Tibial nerve (tissue), 3 donors: ENCODE measurements at regions not wholly inside any gene's neighbourhood (a gene's known extent, or its start where the extent isn't known, plus 50 kb on each side); places are given as distances from the start of the nearest gene placed in this dataset.

Experiments
- CTCF ChIP-seq, 5 experiments: fragments of 200-600 bp in 3 of 5; fragments of 450-650 bp in 2 of 5; sonication (generic) in 3 of 5; IDR thresholded peaks; one replicate each; pipeline ENCODE4 v1.5.1; 2016 to 2019; ENCODE audit warnings: antibody characterized with exemption in 5 of 5, mild to moderate bottlenecking in 3 of 5, moderate library complexity in 2 of 5
- POLR2A ChIP-seq, 2 donors: fragments of 450-650 bp; IDR thresholded peaks; one replicate each; pipeline ENCODE4 v1.6.1; 2017; ENCODE audit warnings: antibody characterized with exemption in 2 of 2, mild to moderate bottlenecking in 2 of 2, moderate library complexity in 2 of 2

DNA sequence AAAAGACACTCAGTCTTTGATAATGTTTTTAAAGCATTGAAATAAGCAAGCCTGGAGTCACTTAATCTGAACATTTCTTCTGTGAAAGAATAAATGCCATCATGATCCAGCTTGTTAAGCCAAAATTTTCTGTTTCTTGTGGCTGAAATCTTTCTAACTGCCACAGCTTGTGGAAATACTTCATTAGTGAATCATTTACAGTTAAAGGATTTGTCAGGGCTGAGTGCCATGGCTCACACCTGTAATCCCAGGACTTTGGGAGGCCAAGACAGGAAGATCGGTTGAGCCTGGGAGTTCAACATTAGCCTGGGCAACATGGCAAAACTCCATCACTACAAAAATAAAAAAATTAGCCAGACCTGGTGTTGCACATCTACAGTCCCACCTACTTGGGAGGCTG is 93.3 kb upstream of the PDE5A start:
- TF ChIP-seq POLR2A (IDR thresholded peaks at IDR 0.05) (no peak), CTCF (IDR thresholded peaks at IDR 0.05) (no peak)
